ENCODE measurements at regions not wholly inside any gene's neighbourhood (a gene's known extent, or its start where the extent isn't known, plus 50 kb on each side); places are given as distances from the start of the nearest gene placed in this dataset.

GRCh38 chr3:18868911-18869689, 279.2 kb upstream of the KCNH8 start:
- intact Hi-C loops (cut with micrococcal nuclease): no loop called here
- no peak overlapping the region for H3K27ac Mint-ChIP-seq
- Histone ChIP-seq H3K36me3 (ENCODE audit: control insufficient read depth, insufficient read depth, low read length) (no peaks in the 10 kb centered on the region), H3K4me1 (ENCODE audit: control insufficient read depth, insufficient read depth, low read length) (no peaks in the 10 kb centered on the region), H3K27ac (ENCODE audit: low read length) (no peak overlapping the region), H3K4me3 (ENCODE audit: low read length) (no peak overlapping the region), H3K27me3 (ENCODE audit: control insufficient read depth, insufficient read depth, low read length) (no peaks in the 10 kb centered on the region), H3K9me3 (ENCODE audit: control insufficient read depth, insufficient read depth, low read length) (no peaks in the 10 kb centered on the region)
- H3K4me1 Mint-ChIP-seq: no peaks in the 10 kb centered on the region
- H3K36me3 Mint-ChIP-seq: no peaks in the 10 kb centered on the region
- H3K9me3 Mint-ChIP-seq: no peaks in the 10 kb centered on the region
- TF ChIP-seq, protein P1, sequence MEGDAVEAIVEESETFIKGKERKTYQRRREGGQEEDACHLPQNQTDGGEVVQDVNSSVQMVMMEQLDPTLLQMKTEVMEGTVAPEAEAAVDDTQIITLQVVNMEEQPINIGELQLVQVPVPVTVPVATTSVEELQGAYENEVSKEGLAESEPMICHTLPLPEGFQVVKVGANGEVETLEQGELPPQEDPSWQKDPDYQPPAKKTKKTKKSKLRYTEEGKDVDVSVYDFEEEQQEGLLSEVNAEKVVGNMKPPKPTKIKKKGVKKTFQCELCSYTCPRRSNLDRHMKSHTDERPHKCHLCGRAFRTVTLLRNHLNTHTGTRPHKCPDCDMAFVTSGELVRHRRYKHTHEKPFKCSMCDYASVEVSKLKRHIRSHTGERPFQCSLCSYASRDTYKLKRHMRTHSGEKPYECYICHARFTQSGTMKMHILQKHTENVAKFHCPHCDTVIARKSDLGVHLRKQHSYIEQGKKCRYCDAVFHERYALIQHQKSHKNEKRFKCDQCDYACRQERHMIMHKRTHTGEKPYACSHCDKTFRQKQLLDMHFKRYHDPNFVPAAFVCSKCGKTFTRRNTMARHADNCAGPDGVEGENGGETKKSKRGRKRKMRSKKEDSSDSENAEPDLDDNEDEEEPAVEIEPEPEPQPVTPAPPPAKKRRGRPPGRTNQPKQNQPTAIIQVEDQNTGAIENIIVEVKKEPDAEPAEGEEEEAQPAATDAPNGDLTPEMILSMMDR (IDR thresholded peaks at IDR 0.05): no peak
- H3K4me3 Mint-ChIP-seq: no peak overlapping the region
- WGBS (ENCODE audit: insufficient coverage): 87% methylated on average over 4 of the region's 4 CpGs
- ATAC-seq: no peak
- no peak for DNase-seq
- peaks cover 5 to 19% of the 10 kb centered on the region in 2 donors for H3K27me3 Mint-ChIP-seq (ENCODE audit: low read depth in 2 of 2)

GRCh38 chr3:18866899-18867298, 281.4 kb upstream of the KCNH8 start:
- Histone ChIP-seq H3K36me3 (ENCODE audit: control insufficient read depth, insufficient read depth, low read length) (no peaks in the 10 kb centered on the region), H3K9me3 (ENCODE audit: control insufficient read depth, insufficient read depth, low read length) (no peaks in the 10 kb centered on the region), H3K4me3 (ENCODE audit: low read length) (no peak overlapping the region), H3K27ac (ENCODE audit: low read length) (no peak overlapping the region), H3K4me1 (ENCODE audit: control insufficient read depth, insufficient read depth, low read length) (no peaks in the 10 kb centered on the region), H3K27me3 (ENCODE audit: control insufficient read depth, insufficient read depth, low read length) (peaks cover 2% of the 10 kb centered on the region)
- Mint-ChIP-seq H3K27me3 (ENCODE audit: low read depth in 2 of 2) (peaks cover 3 to 7% of the 10 kb centered on the region in 2 donors), H3K4me1 (no peaks in the 10 kb centered on the region), H3K4me3 (no peak overlapping the region), H3K27ac (no peak overlapping the region), H3K9me3 (no peaks in the 10 kb centered on the region), H3K36me3 (no peaks in the 10 kb centered on the region)
- DNase-seq (no peak), ATAC-seq (no peak)
- WGBS (ENCODE audit: insufficient coverage): no CpG with 5 or more reads among the region's 1 CpG
- TF ChIP-seq, protein P1 (IDR thresholded peaks at IDR 0.05): no peak
- intact Hi-C loops (cut with micrococcal nuclease): no loop called here

- no peak overlapping the region for H3K4me3 Mint-ChIP-seq
- peaks cover 2% of the 10 kb centered on the region for H3K27me3 ChIP-seq (ENCODE audit: control insufficient read depth, insufficient read depth, low read length)
- no peaks in the 10 kb centered on the region for H3K36me3 ChIP-seq (ENCODE audit: control insufficient read depth, insufficient read depth, low read length)
- H3K36me3 Mint-ChIP-seq: no peaks in the 10 kb centered on the region
- H3K4me1 Mint-ChIP-seq: no peaks in the 10 kb centered on the region
- no peaks in the 10 kb centered on the region for H3K9me3 ChIP-seq (ENCODE audit: control insufficient read depth, insufficient read depth, low read length)
- H3K9me3 Mint-ChIP-seq: no peaks in the 10 kb centered on the region
- H3K27ac ChIP-seq (ENCODE audit: low read length): no peak overlapping the region
- no peak overlapping the region for H3K4me3 ChIP-seq (ENCODE audit: low read length)
- no peak overlapping the region for H3K27ac Mint-ChIP-seq
- DNase-seq (no peak), ATAC-seq (no peak)
- WGBS (ENCODE audit: insufficient coverage): 90% methylated on average over 3 of the region's 3 CpGs
- no peaks in the 10 kb centered on the region for H3K4me1 ChIP-seq (ENCODE audit: control insufficient read depth, insufficient read depth, low read length)
- TF ChIP-seq, protein P1 (IDR thresholded peaks at IDR 0.05): no peak
- intact Hi-C loops (cut with micrococcal nuclease): no loop called here
- peaks cover 3 to 7% of the 10 kb centered on the region in 2 donors for H3K27me3 Mint-ChIP-seq (ENCODE audit: low read depth in 2 of 2)
These were observed 283.2 kb upstream of the KCNH8 start for GRCh38 chr3:18864933-18865731.
